A549 (cell line): ENCODE measurements at regions not wholly inside any gene's neighbourhood (a gene's known extent, or its start where the extent isn't known, plus 50 kb on each side); places are given as distances from the start of the nearest gene placed in this dataset.

Source experiments
- ATAC-seq, 2 experiments: fragments of 200-7000 bp in 1 of 2; fragments of >200 bp in 1 of 2; cut with Nextera tagmentation in 1 of 2; cut with Tn5 transposase in 1 of 2; 3 replicates each; pipeline versions ENCODE4 v1.8.0 to v1.9.1; 2018 to 2020; ENCODE audit warnings: mild to moderate bottlenecking in 1 of 2, moderate library complexity in 1 of 2
- CTCF ChIA-PET: fragments of 300-600 bp; sonication (Branson Sonifier 250); formaldehyde crosslinking; extraction: SDS; loops from one replicate; lab custom pipeline; 2021; ENCODE audit warnings: antibody characterized with exemption, inconsistent platforms; lab: Yijun Ruan, JAX
- POLR2A ChIA-PET: fragments of 350-600 bp; formaldehyde crosslinking; extraction: SDS; loops from one replicate; lab custom pipeline; 2021; ENCODE audit warnings: antibody characterized with exemption, inconsistent platforms; lab: Yijun Ruan, JAX
- DNase-seq, 2 experiments: peaks; one replicate each; pipeline versions ENCODE4 v3.0.0 to v3.0.0-alpha.2; 2011 to 2016; ENCODE audit warnings: low read depth in 1 of 2, low spot score in 1 of 2
- FAIRE-seq: peaks from 2 replicates; lab custom pipeline; 2011; peaks lifted over from hg19 to GRCh38; lab: Jason Lieb, UNC
- H3K27ac ChIP-seq, 2 experiments: fragments of >200 bp; sonication (Bioruptor Twin); formaldehyde crosslinking; 3 replicates each; pipeline ENCODE4 v1.5.1; 2016 to 2017
- H3K4me1 ChIP-seq: fragments of >200 bp; sonication (Bioruptor Twin); formaldehyde crosslinking; 3 replicates; pipeline ENCODE4 v1.6.1; 2016
- H3K4me2 ChIP-seq: fragments of >200 bp; sonication (Bioruptor Twin); formaldehyde crosslinking; 3 replicates; pipeline ENCODE4 v1.6.1; 2016
- H3K4me3 ChIP-seq: fragments of >200 bp; sonication (Bioruptor Twin); formaldehyde crosslinking; 3 replicates; pipeline ENCODE4 v1.5.1; 2016
- H3K9me3 ChIP-seq: fragments of >200 bp; sonication (Bioruptor Twin); formaldehyde crosslinking; 3 replicates; pipeline ENCODE4 v1.6.1; 2016
- BCL3 ChIP-seq: fragments of >200 bp; sonication (Bioruptor Twin); formaldehyde crosslinking; IDR thresholded peaks from 3 replicates; pipeline ENCODE4 v1.6.1; 2016
- CBX2 ChIP-seq: fragments of 200-600 bp; sonication (generic); IDR thresholded peaks from 2 replicates; pipeline ENCODE4 v1.6.1; 2016; ENCODE audit warnings: low read depth, mild to moderate bottlenecking, borderline replicate concordance
- CHD2 ChIP-seq: fragments of 150-350 bp; IDR thresholded peaks from 2 replicates; pipeline ENCODE4 v1.6.1; 2014; ENCODE audit warnings: low read length; ENCODE audit not compliant: partially characterized antibody
- EHF ChIP-seq: fragments of 250-450 bp; sonication (Bioruptor Pico); IDR thresholded peaks from 2 replicates; pipeline ENCODE4 v1.5.0; 2020; ENCODE audit warnings: mild to moderate bottlenecking
- FOSL2 ChIP-seq, 2 experiments: fragments of 450-650 bp in 1 of 2; fragments of >200 bp in 1 of 2; sonication (Bioruptor Twin) in 1 of 2; formaldehyde crosslinking; IDR thresholded peaks; 2 replicates each; pipeline versions ENCODE4 v1.5.0 to v1.6.1; 2016 to 2020; ENCODE audit warnings: mild to moderate bottlenecking in 1 of 2, moderate library complexity in 1 of 2
- FOXS1 ChIP-seq: fragments of 250-450 bp; sonication (Bioruptor Pico); IDR thresholded peaks from 2 replicates; pipeline ENCODE4 v1.5.0; 2020; ENCODE audit warnings: mild to moderate bottlenecking, moderate library complexity
- HEYL ChIP-seq: fragments of 250-450 bp; sonication (Bioruptor Pico); IDR thresholded peaks from 2 replicates; pipeline ENCODE4 v1.8.0; 2021; ENCODE audit warnings: mild to moderate bottlenecking, moderate library complexity
- HMGXB4 ChIP-seq: fragments of 250-450 bp; sonication (Bioruptor Pico); IDR thresholded peaks from 2 replicates; pipeline ENCODE4 v1.5.0; 2021; ENCODE audit warnings: mild to moderate bottlenecking, moderate library complexity, borderline replicate concordance
- HOXB5 ChIP-seq: fragments of 250-450 bp; sonication (Bioruptor Pico); IDR thresholded peaks from 2 replicates; pipeline ENCODE4 v1.5.0; 2020; ENCODE audit warnings: mild to moderate bottlenecking, moderate library complexity
- JUNB ChIP-seq: fragments of >200 bp; sonication (Bioruptor Twin); formaldehyde crosslinking; IDR thresholded peaks from 2 replicates; pipeline ENCODE4 v1.6.1; 2016
- MAFK ChIP-seq: fragments of 450-650 bp; IDR thresholded peaks from 2 replicates; pipeline ENCODE4 v1.6.1; 2014; ENCODE audit not compliant: partially characterized antibody
- NR3C1 ChIP-seq: fragments of >200 bp; sonication (Bioruptor Twin); formaldehyde crosslinking; IDR thresholded peaks from 3 replicates; pipeline ENCODE4 v1.6.1; 2017
- RAD21 ChIP-seq, 2 experiments: fragments of >200 bp in 1 of 2; sonication (Bioruptor Twin) in 1 of 2; formaldehyde crosslinking in 1 of 2; IDR thresholded peaks in 1 of 2; conservative IDR thresholded peaks in 1 of 2; 2 replicates in 1 of 2; 3 replicates in 1 of 2; pipeline ENCODE4 v1.6.1; 2012 to 2018; ENCODE audit warnings: inconsistent platforms in 1 of 2
- RCOR1 ChIP-seq: fragments of 150-350 bp; IDR thresholded peaks from 2 replicates; pipeline ENCODE4 v1.6.1; 2014; ENCODE audit warnings: antibody characterized with exemption, low read length, low read depth
- SREBF2 ChIP-seq: fragments of 450-650 bp; IDR thresholded peaks from 2 replicates; pipeline ENCODE4 v1.6.1; 2014; ENCODE audit warnings: mild to moderate bottlenecking, moderate library complexity
- WGBS: methylation state at CpG from one replicate; pipeline ENCODE4 v1.1.6; 2017; ENCODE audit errors: missing lambda C conversion rate; 5-methylcytosine and 5-hydroxymethylcytosine counted together
- TF ChIP-seq, protein P1 (sequence below): fragments of 150-350 bp; IDR thresholded peaks from 2 replicates; pipeline ENCODE4 v1.6.1; 2014; ENCODE audit warnings: low read depth, mild to moderate bottlenecking, low read length

GRCh38 chr7:153514032-153514431 is 538.2 kb upstream of the DPP6 start:
- no peak overlapping the region for H3K4me2 ChIP-seq
- H3K4me3 ChIP-seq = no peak overlapping the region
- POLR2A ChIA-PET = no interaction called here
- FAIRE-seq (no peak), DNase-seq (no peak), ATAC-seq (no peak)
- H3K4me1 ChIP-seq = no peaks in the 10 kb centered on the region
- no peak overlapping the region for H3K27ac ChIP-seq
- TF ChIP-seq CHD2 (no peak), FOXS1 (CRISPR knock-in tag) (no peak), SREBF2 (no peak), HEYL (CRISPR knock-in tag) (no peak), HOXB5 (CRISPR knock-in tag) (no peak), BCL3 (no peak), RAD21 (conservative IDR thresholded peaks at IDR 0.05 in 1 of 2, IDR thresholded peaks at IDR 0.05 in 1 of 2) (no peak)
- CTCF ChIA-PET = no interaction called here
- no peaks in the 10 kb centered on the region for H3K9me3 ChIP-seq
- WGBS = 2% methylated on average over 5 of the region's 5 CpGs

DNA sequence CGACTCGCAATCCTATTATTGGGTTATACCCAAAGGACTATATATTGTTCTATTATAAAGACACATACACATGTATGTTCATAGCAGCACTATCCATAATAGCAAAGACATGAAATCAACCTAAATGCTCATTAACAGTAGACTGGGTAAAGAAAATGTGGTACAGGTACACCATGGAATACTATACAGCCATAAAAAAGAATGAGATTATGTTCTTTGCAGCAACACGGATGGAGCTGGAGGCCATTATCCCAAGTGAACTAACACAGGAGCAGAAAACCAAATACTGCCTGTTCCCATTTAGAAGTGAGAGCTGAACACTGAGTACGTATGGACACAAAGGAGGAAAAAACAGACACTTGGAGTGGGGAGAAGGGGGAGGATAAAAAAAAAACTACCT is 536.8 kb upstream of the DPP6 start:
- POLR2A ChIA-PET = no interaction called here
- H3K4me3 ChIP-seq = no peak overlapping the region
- no peak for FAIRE-seq
- no peak for TF ChIP-seq MAFK
- no peak for TF ChIP-seq CBX2
- no peak for TF ChIP-seq FOXS1 (CRISPR knock-in tag)
- no peak overlapping the region for H3K27ac ChIP-seq
- H3K4me2 ChIP-seq = no peak overlapping the region
- DNase-seq = no peak
- no peak for ATAC-seq
- H3K4me1 ChIP-seq = no peaks in the 10 kb centered on the region
- CTCF ChIA-PET = no interaction called here
- no peaks in the 10 kb centered on the region for H3K9me3 ChIP-seq
- WGBS = 37% methylated on average over 4 of the region's 4 CpGs

DNA sequence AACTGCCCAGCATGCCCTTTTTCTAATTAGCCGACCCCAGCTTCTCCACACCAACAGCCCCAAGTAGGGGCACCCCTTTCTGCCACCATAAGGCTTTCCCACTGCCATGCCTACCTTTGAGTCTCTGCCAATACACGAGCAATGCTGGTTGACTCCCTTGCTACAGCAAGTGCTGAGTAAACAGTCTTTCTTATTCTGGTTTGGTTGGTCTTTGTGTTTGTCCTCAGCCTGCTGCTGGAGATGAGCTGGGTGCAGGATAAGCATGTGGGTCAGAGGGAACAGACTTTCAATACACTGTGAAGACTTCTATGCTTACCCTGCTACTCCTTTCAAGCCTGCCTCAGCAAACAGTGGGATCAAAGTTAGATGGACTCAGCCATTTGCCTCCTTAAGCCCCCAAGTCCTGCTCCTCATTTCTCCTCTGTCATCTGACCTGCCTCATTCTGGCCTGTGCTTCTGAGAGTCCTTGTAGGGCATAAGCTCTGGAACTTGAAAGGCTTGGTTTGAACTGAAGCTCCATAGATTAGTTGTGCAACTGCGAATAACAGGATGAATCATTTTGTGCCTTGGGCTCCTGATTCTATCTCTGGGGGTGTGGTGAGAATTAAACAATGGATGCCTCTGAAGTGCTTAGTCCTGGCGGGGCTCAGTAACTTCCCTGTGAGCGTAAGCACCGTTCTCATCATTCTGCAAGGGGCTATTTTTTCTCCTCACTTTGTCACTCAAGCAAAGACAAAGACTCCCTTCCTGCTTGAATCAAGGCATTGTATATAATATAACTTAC is 533.8 kb upstream of the DPP6 start:
- DNase-seq = no peak
- 20% methylated on average over 6 of the region's 6 CpGs for WGBS
- no peaks in the 10 kb centered on the region for H3K4me1 ChIP-seq
- ChIA-PET CTCF (no interaction called here), POLR2A (no interaction called here)
- H3K4me3 ChIP-seq = no peak overlapping the region
- H3K9me3 ChIP-seq = no peaks in the 10 kb centered on the region
- H3K4me2 ChIP-seq = no peak overlapping the region
- ATAC-seq = no peak
- no peak for FAIRE-seq
- no peak overlapping the region for H3K27ac ChIP-seq
- TF ChIP-seq, protein P1, sequence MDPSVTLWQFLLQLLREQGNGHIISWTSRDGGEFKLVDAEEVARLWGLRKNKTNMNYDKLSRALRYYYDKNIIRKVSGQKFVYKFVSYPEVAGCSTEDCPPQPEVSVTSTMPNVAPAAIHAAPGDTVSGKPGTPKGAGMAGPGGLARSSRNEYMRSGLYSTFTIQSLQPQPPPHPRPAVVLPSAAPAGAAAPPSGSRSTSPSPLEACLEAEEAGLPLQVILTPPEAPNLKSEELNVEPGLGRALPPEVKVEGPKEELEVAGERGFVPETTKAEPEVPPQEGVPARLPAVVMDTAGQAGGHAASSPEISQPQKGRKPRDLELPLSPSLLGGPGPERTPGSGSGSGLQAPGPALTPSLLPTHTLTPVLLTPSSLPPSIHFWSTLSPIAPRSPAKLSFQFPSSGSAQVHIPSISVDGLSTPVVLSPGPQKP = no peak
- no peak for TF ChIP-seq HMGXB4
- no peak for TF ChIP-seq NR3C1
- TF ChIP-seq RCOR1 = no peak
- TF ChIP-seq FOSL2 (IDR thresholded peaks at IDR 0.05) = no peak
- TF ChIP-seq FOSL2 (CRISPR knock-in tag; IDR thresholded peaks at IDR 0.05) = no peak
- no peak for TF ChIP-seq CHD2

DNA sequence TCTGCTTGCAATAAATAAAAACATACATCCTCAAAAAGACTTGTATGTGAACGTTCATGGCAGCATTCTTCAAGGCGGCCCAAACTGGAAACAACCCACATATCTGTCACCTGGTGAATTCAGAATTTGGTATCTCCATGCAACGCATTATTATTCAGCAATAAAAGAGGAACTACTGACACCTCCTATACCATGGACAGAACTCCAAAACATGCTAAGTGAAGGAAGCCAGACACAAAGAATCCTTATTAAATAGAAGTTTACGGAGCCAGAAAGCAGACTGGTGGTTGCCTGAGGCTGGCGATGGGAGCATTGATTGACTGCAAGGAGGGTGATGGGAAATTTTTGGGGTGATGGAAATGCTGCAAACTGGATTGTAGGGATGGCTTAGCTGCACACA is 530.8 kb upstream of the DPP6 start:
- CTCF ChIA-PET = no interaction called here

More for the DNA sequence above, 530.8 kb upstream of the DPP6 start:
- TF ChIP-seq HOXB5 (CRISPR knock-in tag) (no peak), EHF (no peak), JUNB (no peak)
- TF ChIP-seq, protein P1 = no peak
- ATAC-seq = no peak
- WGBS = 27% methylated on average over 5 of the region's 5 CpGs
- Histone ChIP-seq H3K9me3 (no peaks in the 10 kb centered on the region), H3K27ac (no peak overlapping the region), H3K4me2 (no peak overlapping the region), H3K4me1 (no peaks in the 10 kb centered on the region), H3K4me3 (no peak overlapping the region)
- FAIRE-seq = no peak
- POLR2A ChIA-PET = no interaction called here
- no peak for DNase-seq
